NCI-H748 (cell line): ENCODE measurements at regions not wholly inside any gene's neighbourhood (a gene's known extent, or its start where the extent isn't known, plus 50 kb on each side); places are given as distances from the start of the nearest gene placed in this dataset.
"Not testable (repeated sequence)": the region's sequence is repeated elsewhere in the genome, so short reads cannot be mapped to it uniquely, and the experiment has no call there.

Experiments used
- DNase-seq: peaks from one replicate; lab custom pipeline; 2025; ENCODE audit not compliant: unreplicated experiment; lab: John Stamatoyannopoulos, UW

GRCh38 chr2:121818546-121818945 lies 63.1 kb downstream of the TSN start:
- DNase-seq, result no peak

DNA sequence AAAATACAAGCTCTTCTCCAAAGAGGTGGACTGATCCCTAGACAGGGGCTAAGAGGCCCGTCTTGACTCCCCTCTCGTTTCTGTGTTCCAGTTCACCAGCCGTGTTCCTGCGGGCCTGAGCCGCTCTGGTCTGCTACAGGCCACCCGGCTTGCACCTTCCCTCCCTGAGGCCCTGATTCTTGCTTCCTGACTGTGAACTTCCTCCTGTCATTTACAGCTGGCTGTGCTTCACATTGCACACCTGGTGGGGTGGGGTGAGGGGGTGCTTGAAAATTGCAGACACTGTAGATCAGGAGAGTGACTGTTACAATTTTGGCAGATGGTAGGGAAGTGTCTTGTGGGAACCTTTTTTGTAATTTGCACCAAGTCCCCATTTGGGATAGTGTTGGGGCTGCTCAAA lies 64.4 kb downstream of the TSN start:
- DNase-seq, result no peak

DNA sequence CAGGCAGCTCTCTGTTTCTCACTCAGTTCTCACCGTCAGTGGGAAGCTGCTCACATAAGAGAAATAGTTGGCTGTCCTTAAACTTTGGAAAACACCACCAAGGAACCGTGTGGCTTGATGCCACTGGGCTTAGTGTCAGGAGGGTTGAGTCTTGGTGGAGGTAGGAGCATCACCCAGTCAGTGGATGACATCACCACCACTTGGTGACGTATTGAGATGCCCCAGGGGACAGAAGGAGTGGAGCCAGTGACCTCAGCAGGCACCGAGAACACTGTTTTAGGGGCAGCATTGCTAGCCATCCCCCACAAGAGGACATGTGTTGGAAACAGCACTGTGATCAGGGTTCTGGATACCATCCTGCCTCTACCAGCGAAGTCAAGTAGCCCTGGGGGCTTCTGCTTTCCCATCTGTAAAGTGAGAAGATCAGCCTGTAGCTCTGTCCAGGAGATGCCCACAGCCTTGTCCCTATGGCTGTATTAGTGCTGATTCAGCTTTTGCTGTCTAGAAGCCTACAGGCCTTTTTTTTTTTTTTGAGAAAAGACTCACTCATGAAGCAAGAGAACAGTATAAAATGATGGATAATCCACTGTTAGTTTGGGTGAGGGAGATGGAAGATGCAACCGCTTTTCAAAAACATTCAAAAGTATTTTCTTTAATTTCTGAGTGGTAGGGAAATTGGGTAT lies 66.2 kb downstream of the TSN start:
- no peak for DNase-seq

- no peak for DNase-seq
Observed at GRCh38 chr2:121824264-121824663, 68.8 kb downstream of the TSN start.

DNA sequence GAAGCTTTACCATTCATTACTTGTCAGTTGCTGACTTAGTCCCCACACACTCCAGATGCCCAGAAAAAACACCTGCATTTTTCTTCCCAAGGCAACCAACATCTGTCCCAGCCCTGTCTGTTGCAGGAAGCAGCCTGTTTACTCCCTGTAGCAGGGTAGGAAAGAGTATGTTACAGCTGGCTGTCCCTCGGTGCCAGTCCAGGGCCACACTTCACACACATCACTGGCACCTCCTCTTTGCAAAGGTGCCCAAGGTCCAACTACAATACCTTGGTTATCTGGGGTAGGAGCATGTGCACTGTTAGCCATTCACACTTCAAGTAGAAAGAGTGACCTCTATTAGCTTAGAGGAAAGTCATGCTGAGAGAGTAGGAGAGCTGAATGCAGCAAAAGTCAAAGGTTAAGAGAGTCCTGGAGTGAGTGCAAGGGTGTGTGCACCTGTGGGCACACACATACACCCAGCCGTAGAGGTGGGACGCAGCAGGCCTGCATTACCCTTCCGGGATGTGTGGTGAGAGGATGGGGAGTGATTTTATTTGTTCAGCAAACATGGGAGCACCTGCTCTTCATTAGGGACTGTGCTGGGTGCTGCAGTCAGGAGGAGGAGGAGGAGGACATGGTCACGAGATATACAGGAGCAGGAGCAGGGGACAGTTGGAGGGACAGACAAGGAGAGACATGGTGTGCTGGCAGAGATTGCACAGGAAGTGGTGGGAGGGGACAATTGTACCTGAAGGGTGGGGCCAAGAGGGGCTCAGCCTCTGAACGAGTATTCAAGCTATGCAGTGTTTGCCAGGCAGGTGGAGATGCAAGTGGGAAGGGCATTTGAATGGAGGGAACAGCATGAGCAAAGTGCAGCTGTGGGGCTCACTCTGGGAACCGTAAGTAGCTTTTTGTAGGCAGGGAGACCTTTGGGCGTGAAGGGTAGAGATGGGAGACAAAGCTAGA lies 69.8 kb downstream of the TSN start:
- peak; percentile 94 for DNase-seq

DNA sequence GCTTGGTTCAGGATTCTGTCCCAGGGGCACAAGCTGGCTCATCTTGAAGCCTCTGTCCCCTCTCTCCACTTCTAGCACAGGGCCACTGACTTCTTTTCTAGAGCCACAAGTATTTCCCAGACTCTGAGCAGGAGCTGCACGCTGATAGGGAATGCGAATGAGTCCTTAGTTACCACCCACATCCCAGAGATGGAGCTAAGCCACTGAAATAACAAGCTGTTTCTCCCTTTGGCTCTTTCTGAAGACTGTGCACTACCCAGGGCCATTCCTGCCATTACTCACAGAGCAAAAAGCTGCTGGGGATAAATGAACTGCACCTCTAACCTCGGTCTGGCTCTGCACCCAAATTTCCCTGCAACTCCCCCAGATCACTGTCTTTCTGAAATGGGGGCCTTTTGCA lies 70.6 kb downstream of the TSN start:
- DNase-seq, result peak; percentile 14

DNA sequence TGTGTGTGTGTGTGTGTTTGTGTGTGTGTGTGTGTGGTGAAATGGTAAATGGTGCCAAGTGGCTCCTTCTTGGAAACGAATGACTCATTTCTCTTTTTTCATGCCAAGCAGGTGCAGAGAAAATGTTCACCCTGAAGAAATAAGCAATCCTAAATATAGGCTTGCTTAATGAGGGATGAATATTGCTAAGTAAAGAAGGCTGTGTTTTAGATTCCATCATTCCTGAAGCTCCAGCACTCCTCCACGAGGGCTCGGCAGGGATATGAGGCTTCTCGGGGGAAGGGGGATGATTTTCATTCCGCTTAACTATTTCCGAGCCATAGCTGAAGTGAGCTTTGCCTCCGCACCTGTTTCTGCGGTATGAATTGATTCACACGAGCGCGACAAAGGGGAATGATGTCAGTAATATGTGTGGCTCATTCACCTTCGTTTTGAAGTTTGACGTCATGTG lies 72.9 kb downstream of the TSN start:
- no peak for DNase-seq

DNA sequence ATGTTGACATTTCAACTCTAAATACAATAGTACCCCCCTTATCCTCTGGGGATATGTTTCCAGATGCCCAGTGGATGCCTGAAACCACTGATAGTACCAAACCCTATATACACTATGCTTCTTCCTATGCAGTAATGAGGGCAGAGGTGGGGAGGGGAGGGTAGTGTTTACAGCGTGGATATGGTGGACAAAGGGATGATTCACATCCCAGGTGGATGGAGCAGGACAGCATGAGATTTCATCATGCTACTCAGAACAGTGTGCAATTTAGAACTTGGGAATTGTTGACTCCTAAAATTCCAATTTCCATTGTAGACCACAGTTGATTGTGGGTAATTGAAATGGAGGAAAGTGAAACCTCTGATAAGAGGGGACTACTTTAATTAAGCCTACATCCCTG lies 75.4 kb downstream of the TSN start:
- no peak for DNase-seq

DNA sequence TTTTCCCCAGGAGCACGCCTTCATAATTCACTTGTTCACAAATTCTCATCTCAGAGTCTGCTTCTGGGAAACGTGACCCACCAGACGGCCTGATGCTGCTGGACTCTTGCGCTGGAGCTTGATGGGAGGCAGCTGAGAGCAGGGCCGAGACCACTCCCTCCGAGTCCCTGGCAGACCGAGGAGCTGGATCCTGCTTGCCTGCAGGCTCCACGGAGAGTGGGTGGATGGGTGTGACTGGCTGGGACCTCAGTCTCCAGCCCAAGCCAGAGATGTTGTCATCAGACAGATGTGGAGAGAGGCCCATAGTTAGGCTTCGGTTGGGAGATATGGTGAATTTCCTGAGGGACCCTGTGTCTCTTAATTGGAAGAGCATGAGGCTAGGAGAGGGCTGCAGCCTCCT lies 76.4 kb downstream of the TSN start:
- DNase-seq, result no peak

DNA sequence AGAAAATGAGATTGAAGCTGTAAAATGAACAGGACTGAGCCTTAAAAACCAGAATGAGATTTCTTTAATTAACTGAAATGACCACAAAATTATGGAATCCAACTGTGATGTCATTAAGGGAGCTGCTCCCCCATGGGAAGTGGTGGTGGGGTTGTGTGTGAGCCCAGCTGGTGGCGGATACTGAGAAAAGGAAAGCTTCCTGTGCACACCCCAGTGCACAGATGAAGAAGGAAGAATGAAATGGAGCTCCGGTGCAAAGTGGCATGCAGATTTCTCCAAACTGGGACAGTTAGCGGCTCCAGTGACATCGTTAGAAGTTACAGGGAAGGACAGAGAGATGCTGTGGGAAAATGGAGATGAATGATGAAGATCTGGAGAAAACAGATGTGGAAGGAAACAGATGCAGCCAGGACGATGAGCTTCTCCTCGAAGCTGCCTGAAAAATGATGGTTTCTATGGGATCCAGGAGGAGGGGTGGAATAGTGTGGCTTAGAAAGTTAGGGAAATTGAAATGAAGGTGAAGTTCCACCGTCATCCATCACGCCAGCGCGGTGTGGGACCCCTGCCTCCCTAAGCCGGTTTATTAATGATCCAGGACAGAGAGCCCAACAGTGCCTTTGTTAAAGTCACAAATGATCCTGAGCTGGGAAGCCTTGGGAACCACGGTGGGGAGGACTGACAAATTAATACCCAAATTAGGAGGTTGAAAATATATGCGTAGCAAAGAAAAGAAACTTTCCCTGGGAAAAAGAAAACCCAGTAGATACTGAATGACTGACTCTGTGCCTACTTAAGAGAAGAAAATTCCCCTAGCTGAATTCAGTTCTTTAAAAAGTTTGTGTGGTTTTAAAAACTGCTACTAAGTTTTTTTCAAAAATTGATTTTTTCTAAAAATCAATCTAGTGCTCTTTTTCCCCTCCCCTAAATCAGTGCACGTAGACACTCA lies 77.2 kb downstream of the TSN start:
- no peak for DNase-seq

- DNase-seq, result no peak
Observed at GRCh38 chr2:121833358-121833723, 77.9 kb downstream of the TSN start.

DNA sequence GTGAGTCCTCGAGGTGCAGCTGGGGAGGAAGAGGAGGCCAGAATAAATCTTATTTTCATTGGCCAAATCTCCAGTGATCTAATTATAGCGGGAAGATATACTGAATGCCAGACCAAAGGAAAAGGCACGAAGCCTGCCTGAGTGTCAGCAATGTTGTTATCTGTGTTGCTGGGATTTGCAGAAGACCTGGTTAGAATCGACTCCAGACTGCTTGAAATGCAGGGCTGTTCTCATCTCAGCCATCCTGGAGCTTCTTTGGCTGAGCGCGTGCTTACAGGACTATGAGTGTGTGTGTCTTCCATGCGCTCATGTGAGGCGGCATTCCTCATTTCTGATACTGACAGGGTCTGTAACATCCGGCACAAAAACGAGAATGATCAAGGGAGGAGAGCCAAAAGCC lies 81.2 kb downstream of the TSN start:
- no peak for DNase-seq

- DNase-seq, result no peak
Observed at GRCh38 chr2:121837591-121837990, 82.1 kb downstream of the TSN start.

GRCh38 chr2:121838551-121838950 lies 83.1 kb downstream of the TSN start:
- DNase-seq, result no peak

- no peak for DNase-seq
Observed at GRCh38 chr2:121839584-121839983, 84.1 kb downstream of the TSN start.

DNA sequence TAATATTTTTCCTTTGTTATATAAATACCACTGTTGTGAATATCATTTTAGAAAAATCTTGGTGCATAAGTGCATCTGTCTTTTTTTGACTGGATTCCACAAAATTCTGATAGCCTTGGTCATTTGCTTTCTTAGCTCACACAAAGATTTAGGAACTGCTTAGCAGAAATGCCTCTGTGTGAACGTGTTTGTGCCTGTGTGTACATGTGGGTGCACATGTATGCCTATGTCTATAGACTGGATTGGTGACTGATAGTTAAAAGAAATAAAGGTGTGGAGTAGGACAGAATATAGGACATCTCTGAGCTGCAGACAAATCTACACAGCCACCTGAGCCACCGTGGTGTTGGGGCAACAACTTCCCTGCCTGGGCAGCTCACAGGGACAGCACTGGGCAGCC lies 93.8 kb downstream of the TSN start:
- no peak for DNase-seq

DNA sequence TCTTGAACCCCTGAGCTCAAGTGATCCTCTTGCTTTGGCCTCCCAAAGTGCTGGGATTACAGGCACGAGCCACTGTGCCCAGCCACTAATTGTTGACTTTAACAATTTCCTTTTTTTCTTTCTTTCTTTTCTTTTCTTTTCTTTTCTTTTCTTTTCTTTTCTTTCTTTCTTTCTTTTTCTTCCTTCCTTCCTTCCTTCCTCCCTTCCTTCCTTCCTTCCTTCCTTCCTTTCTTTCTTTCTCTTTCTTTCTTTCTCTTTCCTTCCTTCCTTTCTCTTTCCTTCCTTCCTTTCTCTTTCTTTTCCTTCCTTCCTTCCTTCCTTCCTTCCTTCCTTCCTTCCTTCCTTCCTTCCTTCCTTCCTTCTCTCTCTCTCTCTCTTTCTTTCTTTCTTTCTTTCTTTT lies 97.7 kb downstream of the TSN start:
- DNase-seq, result not testable (repeated sequence)

DNA sequence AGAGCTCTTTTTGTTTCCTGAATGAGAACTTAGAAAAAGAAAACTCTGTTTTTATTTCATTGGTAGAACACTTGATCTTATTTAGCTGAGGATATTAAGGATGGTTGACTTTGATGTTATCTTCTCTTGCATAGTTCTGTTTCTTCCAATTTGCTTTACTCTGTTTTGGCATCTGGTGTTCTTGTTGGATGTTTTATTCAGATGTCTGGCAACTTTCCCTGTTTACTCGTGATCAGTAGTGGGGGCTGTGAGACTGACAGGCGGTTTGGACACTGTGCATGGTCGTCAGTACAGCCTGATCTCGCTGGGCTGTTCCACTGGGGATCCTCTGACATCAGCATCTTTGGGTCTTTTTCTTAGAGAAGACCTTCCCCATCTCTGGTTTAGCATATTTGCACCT lies 100.1 kb downstream of the TSN start:
- no peak for DNase-seq

- no peak for DNase-seq
Observed at GRCh38 chr2:121856360-121856759, 100.9 kb downstream of the TSN start.

DNA sequence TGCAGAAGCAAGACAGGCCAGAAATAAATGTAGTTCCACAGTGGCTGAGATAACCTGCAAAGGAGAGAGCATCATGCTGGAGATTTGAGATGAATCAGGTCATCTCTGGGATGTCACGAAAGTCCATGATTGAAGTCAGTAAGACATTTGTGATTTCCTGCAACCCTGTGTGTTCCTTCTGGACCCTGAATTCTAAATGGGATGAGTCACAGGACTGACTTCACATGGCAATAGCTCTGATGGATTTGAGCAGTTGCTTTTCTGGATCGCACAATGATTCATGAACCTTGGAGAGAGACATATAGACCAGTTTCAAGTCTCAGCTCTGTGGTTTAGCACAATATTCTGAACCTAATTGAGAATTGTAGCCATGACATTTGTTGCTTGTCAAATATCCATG lies 102.9 kb downstream of the TSN start:
- no peak for DNase-seq

- DNase-seq, result no peak
Observed at GRCh38 chr2:121858847-121859246, 103.4 kb downstream of the TSN start.
